ENCODE measurements at regions not wholly inside any gene's neighbourhood (a gene's known extent, or its start where the extent isn't known, plus 50 kb on each side); places are given as distances from the start of the nearest gene placed in this dataset.

DNA sequence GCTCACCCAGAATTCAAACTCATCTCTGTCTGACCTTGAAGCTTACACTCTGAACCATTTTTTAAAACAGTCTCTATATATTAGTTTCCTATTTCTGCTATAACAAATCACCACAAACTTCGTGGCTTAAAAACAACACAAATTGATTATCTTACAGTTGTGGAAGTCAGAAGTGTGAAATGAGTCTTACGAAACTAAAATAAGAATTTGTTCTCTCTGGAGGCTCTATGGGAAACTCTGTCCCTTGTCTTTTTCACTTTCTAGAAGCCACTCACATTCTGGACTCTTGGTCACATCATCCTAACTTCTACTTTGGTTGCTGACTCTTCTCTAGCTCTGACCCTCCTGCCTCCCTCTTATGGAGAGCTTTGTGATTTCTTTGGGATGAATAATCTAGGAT is 429.3 kb upstream of the THBS1 start:
- TF ChIP-seq CTCF (IDR thresholded peaks at IDR 0.05; ENCODE audit: low read length) (no peak), EZH2 (optimal IDR thresholded peaks at IDR 0.05; ENCODE audit: low read depth, low read length) (no peak), EZH2phosphoT487 (IDR thresholded peaks at IDR 0.05; ENCODE audit: low read length) (no peak)

Data from MM.1S (cell line).